MCF 10A (cell line): ENCODE measurements at regions not wholly inside any gene's neighbourhood (a gene's known extent, or its start where the extent isn't known, plus 50 kb on each side); places are given as distances from the start of the nearest gene placed in this dataset.

ENCODE experiments used
- BruUV-seq: library from RNA; stranded (reverse); fragments of 400-500 nt; replicated peaks from 2 replicates; lab custom pipeline; 2021; lab: Mats Ljungman, UMichigan
- CTCF ChIA-PET: fragments of 300-600 bp; sonication (Branson Sonifier 250); formaldehyde crosslinking; extraction: SDS; loops from one replicate; lab custom pipeline; 2021; ENCODE audit warnings: antibody characterized with exemption, inconsistent platforms; lab: Yijun Ruan, JAX
- POLR2A ChIA-PET: fragments of 300-600, 350-650 bp; sonication (Branson Sonifier 250); formaldehyde crosslinking; extraction: SDS; loops from one replicate; lab custom pipeline; 2020; ENCODE audit warnings: antibody characterized with exemption, inconsistent platforms; lab: Yijun Ruan, JAX
- DNase-seq: peaks from one replicate; pipeline ENCODE4 v3.0.0-alpha.2; 2018; ENCODE audit not compliant: unreplicated experiment
- H3K27ac Mint-ChIP-seq: one replicate; pipeline ENCODE4 v1.8.0; 2022; ENCODE audit warnings: mild to moderate bottlenecking, low read depth, mixed read lengths; ENCODE audit not compliant: unreplicated experiment
- H3K27me3 Mint-ChIP-seq: one replicate; pipeline ENCODE4 v1.8.0; 2022; ENCODE audit warnings: mixed read lengths; ENCODE audit not compliant: insufficient read depth, unreplicated experiment
- H3K36me3 Mint-ChIP-seq: one replicate; pipeline ENCODE4 v1.8.0; 2022; ENCODE audit warnings: mild to moderate bottlenecking, moderate library complexity, mixed read lengths; ENCODE audit not compliant: insufficient read depth, unreplicated experiment
- H3K4me1 Mint-ChIP-seq: one replicate; pipeline ENCODE4 v1.8.0; 2022; ENCODE audit warnings: mixed read lengths; ENCODE audit not compliant: insufficient read depth, unreplicated experiment
- H3K4me3 Mint-ChIP-seq: one replicate; pipeline ENCODE4 v1.8.0; 2022; ENCODE audit warnings: mild to moderate bottlenecking, moderate library complexity, mixed read lengths; ENCODE audit not compliant: unreplicated experiment
- H3K9me3 Mint-ChIP-seq: one replicate; pipeline ENCODE4 v1.8.0; 2022; ENCODE audit warnings: mixed read lengths; ENCODE audit not compliant: unreplicated experiment
- CTCF ChIP-seq: fragments of 200-600 bp; IDR thresholded peaks from one replicate; pipeline ENCODE4 v1.8.0; 2022; ENCODE audit warnings: antibody characterized with exemption, mild to moderate bottlenecking; ENCODE audit not compliant: unreplicated experiment
- intact Hi-C: fragments of 100-400 bp; cut with micrococcal nuclease; formaldehyde crosslinking; loops from 2 replicates; pipeline ENCODE4 v1.14.1; 2022

DNA sequence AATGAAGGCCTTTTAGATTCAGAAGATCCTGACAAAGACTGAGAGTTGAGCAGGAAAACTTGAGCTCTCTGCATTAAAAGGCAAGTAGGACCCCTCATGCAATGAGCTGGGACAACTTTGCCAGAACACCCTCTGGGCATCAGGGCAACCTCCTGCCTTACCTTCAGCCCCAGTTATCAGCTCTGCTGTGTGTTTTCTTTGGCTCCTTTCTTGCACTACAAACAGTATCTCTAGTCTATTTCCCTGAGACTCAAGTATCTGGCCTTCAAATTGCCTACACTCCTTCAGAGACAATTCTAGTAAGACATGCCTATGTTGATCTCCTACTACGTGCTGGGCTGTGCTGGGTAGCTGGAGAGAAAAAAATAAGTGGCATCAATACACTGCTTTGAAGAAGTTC is 192.2 kb downstream of the MID1IP1 start:
- Mint-ChIP-seq H3K27me3 (peaks cover 38% of the 10 kb centered on the region), H3K27ac (no peak overlapping the region), H3K4me1 (no peaks in the 10 kb centered on the region), H3K9me3 (no peaks in the 10 kb centered on the region), H3K36me3 (no peaks in the 10 kb centered on the region), H3K4me3 (no peak overlapping the region)
- ChIA-PET CTCF (no interaction called here), POLR2A (no interaction called here)
- BruUV-seq: no TSS peak
- TF ChIP-seq CTCF: no peak
- no peak for DNase-seq
- intact Hi-C loops: no loop called here

DNA sequence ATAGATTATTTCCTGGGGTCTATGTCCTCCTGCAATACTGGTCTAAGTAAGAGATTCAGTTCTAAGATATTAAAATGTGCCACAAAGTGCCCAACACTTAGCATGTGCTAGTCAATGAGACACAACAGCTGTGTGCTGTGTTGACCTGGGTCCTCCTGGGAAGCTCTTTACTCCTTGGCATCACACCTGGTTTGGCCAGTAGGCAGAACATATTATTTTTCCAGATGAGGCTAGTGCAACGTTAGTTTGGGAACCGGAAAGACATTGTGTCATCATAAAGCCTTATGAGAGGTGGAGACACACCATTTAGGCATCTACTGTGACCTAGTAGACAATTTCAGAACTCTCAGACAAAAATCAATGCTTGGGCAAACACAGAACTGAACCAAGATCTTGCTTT is 197.8 kb downstream of the MID1IP1 start:
- ChIA-PET POLR2A (no interaction called here), CTCF (interaction anchor here (0.6 to 1.0 kb wide), 3 partner anchors 13 to 704 kb away, joined by 3 read pairs; no protein-coding TSS in a partner anchor)
- Mint-ChIP-seq H3K27me3 (peaks cover 30% of the 10 kb centered on the region), H3K27ac (no peak overlapping the region), H3K4me1 (no peaks in the 10 kb centered on the region), H3K9me3 (no peaks in the 10 kb centered on the region), H3K36me3 (peaks cover 6% of the 10 kb centered on the region), H3K4me3 (no peak overlapping the region)
- TF ChIP-seq CTCF: no peak
- no TSS peak for BruUV-seq
- intact Hi-C loops: no loop called here
- DNase-seq: no peak

DNA sequence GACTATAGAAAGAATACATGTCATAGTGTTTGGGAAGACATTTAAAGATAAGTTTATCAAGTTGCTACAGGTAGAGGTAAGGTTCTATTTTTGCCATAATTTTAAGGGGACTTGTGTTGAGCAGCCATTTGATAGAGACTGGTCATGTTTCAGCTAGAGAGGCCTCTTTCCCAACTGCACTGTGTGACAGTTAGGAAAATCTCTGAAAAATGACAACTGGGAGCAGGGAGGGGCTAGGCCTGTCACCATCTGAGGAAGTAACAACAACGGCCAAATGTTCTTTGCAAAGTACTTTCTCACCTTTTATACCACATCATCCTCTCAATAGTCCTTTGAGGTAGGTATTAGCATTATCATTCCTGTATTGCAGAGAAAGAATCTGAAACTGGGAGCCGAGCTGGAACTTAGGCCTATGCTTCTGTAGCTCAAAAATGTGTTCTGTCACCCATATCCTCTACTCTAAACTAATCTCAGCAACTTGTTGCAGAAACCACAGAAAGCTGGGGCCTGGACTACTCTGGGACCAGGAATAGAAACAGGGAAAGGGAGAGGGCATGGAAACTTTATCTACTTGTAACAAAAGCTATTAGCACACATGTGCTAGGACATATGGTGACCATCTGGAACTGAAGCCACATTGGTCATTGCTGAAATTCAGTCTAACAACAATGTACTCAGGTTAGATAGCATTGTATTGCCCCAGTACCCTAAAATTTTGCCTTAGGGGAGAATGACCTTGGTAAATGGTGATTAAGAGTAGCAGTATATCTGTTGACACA is 198.9 kb downstream of the MID1IP1 start:
- H3K4me1 Mint-ChIP-seq: no peaks in the 10 kb centered on the region
- no peak for DNase-seq
- no peak overlapping the region for H3K27ac Mint-ChIP-seq
- POLR2A ChIA-PET: no interaction called here
- CTCF ChIA-PET: interaction anchor here (0.6 to 1.0 kb wide), 4 partner anchors 14 to 1544 kb away, joined by 3 to 4 read pairs (median 3); no protein-coding TSS in a partner anchor
- peaks cover 31% of the 10 kb centered on the region for H3K27me3 Mint-ChIP-seq
- H3K4me3 Mint-ChIP-seq: no peak overlapping the region
- TF ChIP-seq CTCF: no peak
- intact Hi-C loops: no loop called here
- H3K9me3 Mint-ChIP-seq: no peaks in the 10 kb centered on the region
- no TSS peak for BruUV-seq
- peaks cover 6% of the 10 kb centered on the region for H3K36me3 Mint-ChIP-seq

DNA sequence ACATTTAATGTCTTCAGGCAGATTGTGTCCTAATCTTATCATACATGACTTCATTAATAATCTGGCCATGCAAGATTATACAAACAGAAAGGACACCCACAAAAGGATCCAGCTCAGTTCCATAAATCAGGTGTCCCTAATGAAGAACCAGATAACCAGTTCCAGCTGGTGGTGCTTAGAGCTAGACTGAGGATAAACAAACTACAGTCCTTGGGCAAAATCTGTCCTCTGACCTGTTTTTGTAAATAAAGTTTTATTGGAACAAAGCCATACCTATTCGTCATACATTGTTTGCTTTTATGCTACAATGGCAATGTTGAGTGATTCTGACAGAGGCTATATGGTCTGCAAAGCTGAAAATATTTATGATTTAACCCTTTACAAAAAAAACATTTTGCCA is 199.5 kb downstream of the MID1IP1 start:
- CTCF ChIA-PET: interaction anchor here (0.6 kb wide), 1 partner anchor 125 kb away, joined by 3 read pairs; no protein-coding TSS in a partner anchor
- no peak for TF ChIP-seq CTCF
- H3K27me3 Mint-ChIP-seq: peaks cover 25% of the 10 kb centered on the region
- BruUV-seq: no TSS peak
- H3K9me3 Mint-ChIP-seq: no peaks in the 10 kb centered on the region
- no peaks in the 10 kb centered on the region for H3K4me1 Mint-ChIP-seq
- no peak overlapping the region for H3K27ac Mint-ChIP-seq
- POLR2A ChIA-PET: interaction anchor here (1.2 kb wide), 1 partner anchor 12 kb away, joined by 3 read pairs; no protein-coding TSS in a partner anchor
- peaks cover 6% of the 10 kb centered on the region for H3K36me3 Mint-ChIP-seq
- H3K4me3 Mint-ChIP-seq: no peak overlapping the region
- DNase-seq: no peak
- intact Hi-C loops: no loop called here
